Stomach (tissue), 4 donors: ENCODE measurements at regions not wholly inside any gene's neighbourhood (a gene's known extent, or its start where the extent isn't known, plus 50 kb on each side); places are given as distances from the start of the nearest gene placed in this dataset.

Experiments used
- CTCF ChIP-seq, 7 experiments: fragments of 450-650 bp in 4 of 7; fragments of 200-600 bp in 3 of 7; sonication (generic) in 3 of 7; IDR thresholded peaks; one replicate each; pipeline ENCODE4 v1.5.1; 2016 to 2019; ENCODE audit warnings: antibody characterized with exemption in 7 of 7, control low read depth in 2 of 7, mild to moderate bottlenecking in 1 of 7
- EP300 ChIP-seq: sonication (generic); formaldehyde crosslinking; IDR thresholded peaks from one replicate; pipeline ENCODE4 v1.6.1; 2017; ENCODE audit warnings: antibody characterized with exemption
- POLR2AphosphoS5 ChIP-seq, 3 donors: sonication (generic); formaldehyde crosslinking; IDR thresholded peaks; one replicate each; pipeline ENCODE4 v1.6.1; 2016; ENCODE audit warnings: antibody characterized with exemption in 3 of 3

- no peak for TF ChIP-seq POLR2AphosphoS5 (IDR thresholded peaks at IDR 0.05)
- no peak for TF ChIP-seq CTCF (IDR thresholded peaks at IDR 0.05)
- no peak for TF ChIP-seq EP300
Observed at GRCh38 chr3:163817015-163817414, 1261.3 kb downstream of the SI start.
